Esophagus squamous epithelium (tissue), 4 donors: ENCODE measurements at regions not wholly inside any gene's neighbourhood (a gene's known extent, or its start where the extent isn't known, plus 50 kb on each side); places are given as distances from the start of the nearest gene placed in this dataset.

Experiments
- CTCF ChIP-seq, 6 experiments: fragments of 450-650 bp in 4 of 6; fragments of 200-600 bp in 2 of 6; sonication (generic) in 2 of 6; IDR thresholded peaks; one replicate each; pipeline ENCODE4 v1.5.1; 2016 to 2019; ENCODE audit warnings: antibody characterized with exemption in 6 of 6, mild to moderate bottlenecking in 4 of 6, moderate library complexity in 4 of 6
- POLR2A ChIP-seq, 4 donors: fragments of 450-650 bp; IDR thresholded peaks; one replicate each; pipeline ENCODE4 v1.6.1; 2017; ENCODE audit warnings: antibody characterized with exemption in 4 of 4, mild to moderate bottlenecking in 4 of 4, moderate library complexity in 3 of 4

DNA sequence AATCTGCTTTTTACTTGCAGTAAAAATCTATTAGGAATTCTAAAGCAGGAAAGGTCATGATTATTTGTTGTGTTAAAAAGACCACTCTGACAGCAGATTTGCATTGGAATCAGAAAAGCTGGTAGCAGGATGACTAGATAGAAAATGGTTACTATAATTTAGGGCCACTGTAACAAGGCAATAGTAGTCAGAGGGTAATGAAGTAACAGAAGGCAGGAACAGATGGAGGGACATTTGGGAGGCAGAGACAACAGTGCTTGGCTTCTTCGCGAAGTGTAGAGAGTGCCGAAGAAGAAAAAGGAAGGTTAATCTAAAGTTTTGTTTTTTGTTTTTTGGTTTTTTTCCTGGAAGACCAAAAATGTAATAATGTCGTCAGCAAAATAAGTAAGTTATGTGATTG, 129.8 kb upstream of the SLC5A12 start:
- TF ChIP-seq CTCF (IDR thresholded peaks at IDR 0.05) (no peak), POLR2A (IDR thresholded peaks at IDR 0.05) (no peak)
